ENCODE measurements at regions not wholly inside any gene's neighbourhood (a gene's known extent, or its start where the extent isn't known, plus 50 kb on each side); places are given as distances from the start of the nearest gene placed in this dataset.
A peak's percentile ranks its signal among the peaks of the same experiment; 100 is the strongest.

DNA sequence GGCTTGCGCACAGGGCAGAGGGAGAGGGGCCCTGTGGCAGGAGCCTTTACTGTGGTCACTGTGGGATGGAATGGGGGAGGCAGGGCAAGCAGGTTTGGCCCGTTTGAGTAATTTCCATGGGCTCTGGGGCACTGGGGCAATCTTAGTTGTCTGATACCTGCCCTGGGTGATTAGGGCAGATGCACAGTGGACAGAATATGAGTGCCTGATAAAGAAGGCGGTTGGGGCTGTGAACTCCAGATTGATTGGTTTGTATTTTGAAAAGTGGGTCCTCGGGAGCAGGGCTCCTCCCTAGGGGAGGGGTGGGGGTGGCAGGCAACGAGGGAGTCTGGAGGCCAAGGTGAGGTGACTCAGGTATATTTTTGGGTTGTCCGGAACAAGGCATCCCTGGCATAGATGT, 247.5 kb downstream of the NSG2 start:
- no peak for DNase-seq

DNA sequence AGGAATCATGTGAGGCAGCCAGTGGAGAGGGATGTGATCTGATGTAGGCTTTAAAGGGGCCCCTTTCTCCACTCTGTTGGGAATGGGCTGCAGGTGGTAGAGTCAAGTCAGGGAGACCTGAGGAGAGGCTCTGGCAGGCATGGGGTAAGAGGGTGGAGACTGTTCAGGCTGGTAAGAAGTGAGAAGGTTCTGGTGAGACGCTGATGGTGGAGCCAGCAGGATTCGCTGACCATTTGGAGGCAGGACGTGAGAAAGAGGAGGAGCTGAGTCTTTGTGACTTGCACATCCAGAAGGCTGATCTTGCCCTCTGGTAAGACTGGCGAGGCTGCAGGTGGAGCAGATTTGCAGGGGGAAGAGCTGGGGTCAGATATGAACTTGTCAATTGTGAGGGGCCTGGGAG, 248.0 kb downstream of the NSG2 start:
- DNase-seq: no peak

DNA sequence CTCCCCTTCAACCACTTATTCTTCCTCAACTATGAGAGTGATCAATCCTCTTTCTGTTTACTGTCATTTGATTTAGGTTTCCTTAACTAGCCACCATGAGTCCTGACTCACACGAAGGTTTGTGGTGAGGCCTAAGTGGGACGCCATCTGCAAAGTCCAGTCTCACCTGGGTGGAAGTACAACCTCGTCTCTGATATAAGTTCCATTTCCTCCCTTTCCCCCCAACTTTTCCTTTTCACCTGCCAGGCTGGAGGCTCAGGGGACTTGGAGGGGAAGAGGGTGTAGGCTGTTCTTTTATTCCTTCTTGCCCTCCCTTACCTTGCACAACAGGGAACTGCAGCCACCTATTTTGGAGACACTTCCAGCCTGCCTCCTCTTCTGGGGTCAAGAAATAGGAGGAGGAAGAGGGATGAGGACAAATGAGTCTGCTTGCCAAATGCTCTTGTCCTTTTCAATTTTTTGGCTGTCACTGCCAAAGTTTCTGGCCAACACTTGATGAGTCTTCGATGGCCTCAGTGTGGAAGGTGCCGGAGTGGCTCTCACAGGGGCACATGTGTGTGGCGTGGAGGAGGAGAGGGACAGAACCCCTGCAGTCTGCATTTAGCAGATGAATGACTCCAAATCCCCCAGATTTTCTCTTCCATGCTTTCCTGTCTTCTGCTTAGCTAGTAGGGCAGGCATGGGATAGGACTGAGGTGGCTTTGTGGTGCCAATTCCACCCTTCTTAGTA, 249.6 kb downstream of the NSG2 start:
- DNase-seq: no peak

DNA sequence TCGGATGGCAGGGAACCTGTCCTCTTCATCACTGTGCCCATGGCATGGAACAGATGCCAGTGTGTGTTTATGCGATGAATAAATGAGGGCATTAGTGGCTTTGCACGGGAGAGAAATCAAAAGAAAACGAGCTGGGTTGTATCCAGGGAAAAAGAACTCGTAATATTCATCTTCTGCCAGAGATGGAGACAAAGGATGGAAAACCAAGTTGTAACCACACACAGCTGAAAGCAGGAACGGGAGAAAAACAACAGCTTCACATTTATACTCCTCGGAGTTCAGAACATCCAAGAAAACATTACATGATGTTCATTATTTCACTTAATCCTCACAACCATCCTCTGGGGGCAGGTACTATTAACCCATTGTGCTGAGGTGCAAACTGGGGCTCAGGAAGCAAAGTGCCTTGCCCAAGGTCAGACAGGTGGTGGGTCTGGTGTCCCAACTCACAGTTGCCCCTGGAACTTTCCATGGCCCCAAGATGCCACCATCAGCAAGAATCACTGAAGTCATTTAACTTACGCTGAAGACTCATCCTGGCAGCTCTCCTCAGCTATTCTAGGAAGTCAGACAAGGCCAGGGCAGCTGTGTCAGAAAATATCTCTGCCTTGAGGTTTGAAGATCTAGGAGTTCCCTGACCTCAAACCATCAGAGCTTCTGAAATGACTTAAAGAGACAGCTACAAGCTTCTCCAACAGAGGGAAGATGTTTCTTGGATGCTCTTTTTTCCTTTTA, 250.4 kb downstream of the NSG2 start:
- DNase-seq: no peak

DNA sequence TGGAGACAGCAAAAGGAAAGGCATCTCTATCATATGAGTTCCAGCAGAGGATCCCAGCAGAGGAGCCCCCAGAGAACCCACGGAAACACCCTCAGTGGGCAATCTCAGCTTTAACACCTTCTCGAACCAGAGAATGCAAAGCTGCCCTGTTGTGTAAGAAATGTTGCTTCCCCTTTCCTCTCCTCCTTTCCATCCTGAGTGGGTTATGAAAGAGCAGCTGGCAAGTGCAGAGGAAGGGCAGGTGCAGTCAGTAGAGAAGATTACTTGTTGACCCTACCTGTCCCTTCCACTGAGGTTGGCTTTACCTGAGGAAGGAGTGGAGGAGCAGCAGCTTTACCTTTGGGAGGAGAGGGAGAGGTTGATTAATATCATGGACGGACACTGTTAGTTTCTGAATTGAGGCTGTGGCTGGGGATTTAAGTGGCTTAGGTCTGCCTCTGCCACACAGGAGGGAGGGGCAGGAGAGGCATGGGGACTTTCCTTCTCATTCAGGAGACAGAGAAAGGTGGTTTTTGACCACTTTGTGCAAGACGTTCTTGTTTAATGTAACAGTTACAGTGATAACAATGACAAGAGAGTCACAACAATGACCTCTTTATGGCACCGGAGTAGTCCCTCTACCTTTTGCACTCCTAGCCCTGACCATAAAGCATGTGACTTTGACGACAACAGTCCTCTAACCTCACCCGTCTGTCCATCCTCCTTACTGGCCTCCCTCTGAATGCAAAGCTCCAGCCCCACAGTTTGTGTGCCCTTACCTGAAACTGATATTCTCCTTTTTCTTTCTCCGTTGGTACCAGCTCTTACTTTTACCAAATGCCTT, 254.8 kb downstream of the NSG2 start:
- no peak for DNase-seq

DNA sequence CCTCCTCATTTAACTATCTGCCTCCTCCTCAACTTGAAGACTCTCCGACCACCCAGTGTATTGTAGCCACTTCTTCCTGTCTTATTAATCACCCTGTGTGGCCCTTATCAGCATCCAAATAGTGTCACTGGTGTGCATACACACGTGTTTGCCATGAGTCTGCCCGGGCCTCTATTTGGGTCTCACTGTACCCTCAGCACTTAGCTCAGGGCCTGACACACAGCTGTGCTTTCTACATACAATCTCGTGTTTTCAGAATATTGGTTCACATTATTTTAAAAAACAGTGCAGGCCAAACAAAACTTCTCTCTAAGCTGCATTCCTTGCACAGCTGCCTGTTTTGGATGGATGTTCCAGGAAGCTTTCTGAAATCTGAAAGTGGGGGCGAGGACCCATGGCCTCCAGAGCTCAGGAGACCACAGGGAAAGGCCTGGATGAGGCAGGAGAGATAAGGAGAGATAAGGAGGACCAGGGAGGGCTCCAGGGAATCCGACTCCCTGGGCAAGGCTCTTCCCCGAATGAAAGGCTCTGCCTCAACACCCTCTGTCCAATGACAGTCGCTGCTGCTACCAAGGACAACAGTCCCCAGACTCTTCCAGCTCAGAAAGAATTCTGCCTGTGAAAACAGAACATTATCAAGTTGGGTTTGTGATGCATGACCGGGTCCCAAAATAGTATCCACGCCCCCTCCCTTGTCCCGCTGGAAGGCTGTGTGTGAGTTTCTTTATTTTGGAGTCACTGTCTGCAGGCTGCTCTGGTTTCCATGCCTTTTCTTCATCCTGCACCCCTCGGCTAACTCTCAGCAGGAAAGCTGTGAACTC, 255.6 kb downstream of the NSG2 start:
- DNase-seq: no peak

DNA sequence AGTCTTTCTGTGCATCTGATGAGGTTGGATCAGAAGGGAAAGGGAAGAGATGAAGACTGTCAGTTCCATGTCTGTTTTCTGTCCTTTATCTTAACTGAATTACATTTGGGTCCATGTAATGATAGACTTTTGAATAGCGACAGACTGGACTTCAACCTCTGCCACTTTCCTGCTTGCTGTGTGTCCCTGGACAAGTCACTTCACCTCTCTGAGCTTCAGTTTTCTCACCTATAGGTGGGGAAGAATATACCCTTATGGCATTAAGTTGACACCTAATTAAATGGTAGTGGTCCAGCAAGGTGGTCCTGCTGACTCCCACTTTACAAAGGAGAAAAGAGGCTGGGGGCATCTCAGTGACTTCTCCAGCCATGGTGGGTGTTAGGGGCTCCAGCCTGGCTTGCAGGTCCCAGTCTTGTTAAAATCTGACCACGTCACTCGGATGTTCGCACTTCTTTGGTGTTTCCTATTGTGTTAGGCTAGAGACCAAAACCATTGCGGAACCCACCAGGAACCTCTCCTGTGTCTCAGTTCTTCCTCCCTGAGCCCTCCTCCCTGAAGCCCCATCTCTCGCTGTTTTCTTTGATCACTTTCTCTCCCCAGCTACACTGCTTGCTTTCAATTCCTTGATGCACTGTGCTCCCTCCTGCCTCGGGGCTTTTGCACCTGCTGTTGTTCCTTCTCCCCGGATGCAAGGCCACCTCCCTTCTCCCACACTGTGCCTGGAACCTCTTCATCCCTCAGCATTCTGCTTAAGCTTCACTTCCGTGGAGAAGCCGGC, 256.5 kb downstream of the NSG2 start:
- no peak for DNase-seq

DNA sequence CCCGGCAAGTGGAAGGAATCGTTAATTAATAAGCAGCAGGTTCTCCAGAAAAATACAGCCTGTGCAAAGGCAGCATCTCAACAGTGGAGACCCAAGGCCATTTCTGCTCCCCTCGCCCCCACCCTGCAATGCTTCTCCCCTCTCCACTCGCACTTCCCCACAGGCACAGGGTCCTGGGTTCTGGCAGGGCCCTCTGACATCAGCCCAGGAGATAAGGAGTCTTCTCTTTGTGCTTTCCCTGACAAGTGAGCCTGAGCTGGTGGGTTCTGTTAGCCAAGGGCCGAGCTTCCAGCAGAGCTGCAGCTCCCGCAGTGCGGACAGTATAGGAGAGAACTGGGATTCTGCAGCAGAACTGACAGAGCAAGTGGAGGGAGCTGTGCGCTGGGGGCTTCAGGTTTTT, 257.5 kb downstream of the NSG2 start:
- DNase-seq: no peak

DNA sequence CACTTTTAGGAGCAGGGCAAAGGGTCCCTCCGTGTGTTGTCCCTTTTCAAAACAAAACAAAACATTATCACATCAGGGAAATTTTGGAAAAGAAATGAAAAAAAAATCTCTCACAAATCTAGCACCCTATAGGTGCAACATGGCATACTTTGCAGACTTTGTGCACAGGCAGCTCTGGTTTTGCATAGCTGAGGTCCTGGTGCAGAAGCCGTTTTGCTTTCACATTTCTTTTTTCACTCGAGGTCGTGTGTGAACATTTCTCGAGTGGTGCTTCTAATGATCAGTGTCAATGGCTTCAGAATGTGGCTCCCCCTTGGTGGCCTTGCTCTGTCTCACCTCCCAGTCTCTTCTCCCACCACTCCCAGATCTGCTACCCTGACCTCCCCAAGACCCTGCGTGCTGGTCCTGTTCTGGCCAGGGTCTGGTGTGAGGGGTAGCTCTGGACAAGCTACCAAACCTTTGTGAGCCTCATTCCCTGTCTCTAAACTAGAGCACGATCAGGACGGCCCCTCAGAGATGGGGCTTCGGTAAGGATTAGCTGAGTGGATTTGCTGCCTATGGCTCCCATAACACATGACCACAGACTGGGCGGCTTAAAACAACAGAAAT, 258.0 kb downstream of the NSG2 start:
- no peak for DNase-seq

DNA sequence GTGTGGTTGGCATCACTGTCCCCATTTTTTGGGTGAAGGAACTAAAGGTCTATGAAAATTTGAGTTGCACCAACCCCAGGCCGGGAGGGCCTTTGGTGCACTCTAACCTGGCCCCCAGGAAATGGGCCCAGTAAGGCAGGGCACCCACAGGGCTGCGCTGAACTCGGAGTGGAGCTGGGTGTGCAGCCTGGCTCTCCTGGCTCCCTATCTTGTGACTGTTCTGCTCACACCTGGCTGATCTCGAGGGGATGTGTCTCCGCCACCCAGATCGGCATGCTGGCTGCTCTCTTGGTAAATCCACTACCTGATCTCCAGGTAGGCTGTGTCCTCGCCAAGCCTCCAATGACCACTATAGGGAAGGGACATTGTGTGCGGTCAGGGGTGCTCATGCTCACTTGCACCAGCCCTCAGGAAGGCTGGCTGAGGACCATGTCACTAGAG, 259.8 kb downstream of the NSG2 start:
- no peak for DNase-seq

DNA sequence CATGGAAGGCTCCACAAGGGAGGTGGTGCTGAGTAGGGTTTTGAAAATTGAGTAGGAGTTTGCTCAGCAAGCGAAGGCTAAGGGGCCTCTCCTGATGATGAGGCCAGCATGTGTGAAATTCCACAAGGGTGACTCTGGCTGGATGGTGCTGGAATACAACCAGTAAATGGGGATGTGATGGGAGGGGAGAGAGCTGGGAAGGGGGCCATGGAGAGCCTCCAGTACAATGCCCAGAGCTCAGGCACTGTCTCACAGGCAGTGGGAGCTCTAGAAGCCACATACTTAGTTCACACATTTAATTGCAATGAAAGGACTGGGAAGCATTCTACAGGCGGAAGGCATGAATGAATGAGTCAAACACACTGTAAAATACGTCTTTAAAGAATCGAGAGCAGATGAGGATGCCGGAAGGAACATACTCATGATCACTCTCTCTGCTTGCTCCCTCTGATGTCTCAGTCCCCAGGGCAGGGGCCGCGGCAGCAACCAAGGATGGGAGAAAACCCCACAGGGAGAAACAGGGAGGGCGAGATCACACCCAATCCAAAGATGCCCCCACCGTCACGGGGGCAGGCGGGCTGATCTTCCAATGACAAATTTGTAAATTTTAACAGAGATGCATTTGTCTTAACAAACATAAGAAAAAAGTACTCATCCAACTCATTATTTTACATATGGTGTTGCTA, 261.0 kb downstream of the NSG2 start:
- DNase-seq: no peak

DNA sequence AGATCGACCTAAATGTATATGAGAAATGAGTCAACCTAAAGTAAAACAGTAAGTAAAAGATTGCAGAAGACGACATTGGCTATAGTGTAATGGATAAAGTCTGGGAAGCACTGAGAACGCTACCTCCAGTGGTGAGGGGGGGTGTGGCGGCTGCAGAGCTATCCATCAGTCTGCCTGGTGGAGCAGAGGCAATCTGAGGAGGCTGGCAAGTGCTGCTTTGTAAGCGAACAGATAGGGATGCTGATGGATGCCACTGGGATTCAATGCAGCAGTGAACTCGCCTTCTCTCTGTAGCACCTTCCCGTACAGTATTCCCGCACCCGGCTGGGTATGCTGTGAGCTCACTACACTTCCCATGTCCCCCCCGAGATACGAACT, 261.5 kb downstream of the NSG2 start:
- DNase-seq: no peak

DNA sequence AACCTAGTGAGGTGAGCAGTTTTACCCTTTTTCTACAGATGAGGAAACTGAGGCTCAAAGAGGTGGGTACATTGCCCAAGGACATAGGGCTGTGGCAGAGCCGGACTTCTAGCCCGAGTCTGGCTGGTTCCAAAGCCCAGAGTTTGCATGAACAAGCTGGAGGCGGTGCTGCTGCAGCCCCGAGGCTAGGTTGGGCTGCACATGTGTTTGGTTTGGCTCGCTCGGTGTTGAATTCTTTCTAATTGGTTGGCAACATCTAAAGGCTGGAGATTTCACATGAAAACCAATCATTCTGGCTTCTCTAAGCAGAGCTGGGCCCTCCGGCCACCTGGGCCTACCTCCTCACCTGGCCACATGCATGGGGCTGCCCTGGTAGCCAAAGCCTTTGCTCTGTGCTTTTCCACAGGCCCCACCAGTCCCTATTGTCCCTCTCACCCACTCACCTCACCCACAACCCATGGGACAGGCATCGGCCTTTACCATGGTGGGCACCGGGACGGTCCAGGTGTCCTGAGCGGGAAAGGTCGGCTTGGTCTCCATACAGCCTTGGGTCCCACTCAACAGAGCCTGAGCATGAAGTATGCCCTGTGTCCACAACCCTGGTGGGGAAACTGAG, 262.3 kb downstream of the NSG2 start:
- no peak for DNase-seq

DNA sequence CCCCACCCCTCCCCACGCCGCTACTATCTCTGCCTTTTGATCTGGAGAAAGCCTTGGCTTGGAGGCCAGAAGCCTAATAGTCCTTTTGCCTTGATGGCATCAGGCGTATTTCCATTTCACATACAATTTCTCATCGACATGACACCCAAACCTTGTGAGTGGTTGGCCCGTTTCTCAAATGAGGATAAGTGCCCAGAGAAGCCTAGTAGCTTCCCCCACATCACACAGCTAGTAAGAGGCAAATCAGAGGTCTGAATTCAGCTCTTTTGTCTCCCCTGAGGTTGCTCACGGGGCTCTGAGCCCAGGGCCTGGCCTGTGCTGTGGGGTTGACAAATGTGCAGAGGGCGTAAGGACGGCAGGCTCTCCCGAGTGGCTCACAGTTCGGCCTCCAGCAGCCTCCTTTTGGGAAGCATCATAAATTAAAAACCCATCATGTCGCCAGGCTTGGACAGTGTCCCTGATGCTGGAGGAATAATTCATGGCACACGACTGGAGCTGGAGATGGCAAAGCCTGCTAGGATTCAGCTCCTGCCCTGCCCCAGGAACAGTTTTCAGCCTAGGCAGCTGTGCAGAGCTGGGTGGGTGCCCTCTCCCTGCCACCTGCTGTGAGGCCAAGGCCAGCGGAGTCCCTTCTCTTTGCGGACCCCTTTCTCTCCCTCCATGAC, 263.8 kb downstream of the NSG2 start:
- DNase-seq: no peak

DNA sequence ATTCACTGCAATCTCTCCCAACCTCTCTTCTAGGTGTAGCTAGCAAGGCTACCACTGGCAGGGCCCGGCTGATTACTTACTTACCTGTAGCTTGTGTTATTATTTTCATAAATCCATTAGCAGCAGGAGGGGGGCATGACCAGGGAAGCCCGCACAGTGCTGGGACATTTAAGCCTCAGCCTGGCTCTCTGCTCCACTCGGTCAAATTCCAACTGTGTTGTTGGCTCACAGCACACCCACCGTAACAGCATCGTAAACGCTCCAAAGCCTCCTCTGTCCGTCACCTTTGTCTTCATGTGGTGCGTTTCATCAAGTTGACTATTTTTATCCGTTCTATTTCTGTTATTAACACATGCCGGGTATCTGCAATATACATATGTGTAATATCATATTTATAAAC, 264.7 kb downstream of the NSG2 start:
- no peak for DNase-seq

DNA sequence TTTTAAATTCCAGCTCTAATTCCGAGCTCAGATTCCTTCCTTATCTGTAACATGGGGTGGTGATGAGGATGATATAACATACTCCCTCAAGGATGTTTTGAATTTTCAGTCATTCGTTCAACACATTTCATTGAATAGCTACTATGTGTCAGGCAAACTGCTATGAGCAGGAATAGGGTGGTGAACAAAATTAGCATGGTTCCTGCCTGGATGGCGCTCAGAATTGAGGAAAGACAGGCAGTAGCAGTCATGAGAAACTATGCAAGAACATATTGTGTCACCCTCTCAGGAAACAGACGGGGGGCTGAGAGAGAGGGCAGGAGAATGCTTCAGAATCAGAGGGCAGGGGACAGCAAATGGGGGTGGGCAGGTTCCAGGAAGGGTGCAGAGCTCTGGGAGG, 265.2 kb downstream of the NSG2 start:
- no peak for DNase-seq

DNA sequence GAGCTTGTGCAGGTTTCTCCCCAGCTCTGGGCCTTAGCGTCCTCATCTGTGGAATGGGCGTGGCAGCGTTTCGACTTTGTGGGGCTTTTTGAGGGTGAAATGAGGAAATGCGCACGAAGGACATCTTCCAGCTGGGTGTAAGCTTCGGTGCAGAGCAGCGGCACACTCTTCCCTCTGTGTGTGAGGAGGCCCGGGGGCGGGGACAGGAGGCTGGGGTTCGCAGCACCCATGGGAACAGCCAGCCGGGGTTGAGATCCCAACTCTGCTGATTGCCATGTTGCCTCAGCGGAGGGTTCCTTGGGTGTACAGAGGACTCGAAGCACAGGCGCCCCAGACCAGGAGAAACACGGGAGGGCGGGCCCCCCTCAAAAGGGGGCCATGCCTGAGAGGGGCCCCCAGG, 265.6 kb downstream of the NSG2 start:
- DNase-seq: no peak

DNA sequence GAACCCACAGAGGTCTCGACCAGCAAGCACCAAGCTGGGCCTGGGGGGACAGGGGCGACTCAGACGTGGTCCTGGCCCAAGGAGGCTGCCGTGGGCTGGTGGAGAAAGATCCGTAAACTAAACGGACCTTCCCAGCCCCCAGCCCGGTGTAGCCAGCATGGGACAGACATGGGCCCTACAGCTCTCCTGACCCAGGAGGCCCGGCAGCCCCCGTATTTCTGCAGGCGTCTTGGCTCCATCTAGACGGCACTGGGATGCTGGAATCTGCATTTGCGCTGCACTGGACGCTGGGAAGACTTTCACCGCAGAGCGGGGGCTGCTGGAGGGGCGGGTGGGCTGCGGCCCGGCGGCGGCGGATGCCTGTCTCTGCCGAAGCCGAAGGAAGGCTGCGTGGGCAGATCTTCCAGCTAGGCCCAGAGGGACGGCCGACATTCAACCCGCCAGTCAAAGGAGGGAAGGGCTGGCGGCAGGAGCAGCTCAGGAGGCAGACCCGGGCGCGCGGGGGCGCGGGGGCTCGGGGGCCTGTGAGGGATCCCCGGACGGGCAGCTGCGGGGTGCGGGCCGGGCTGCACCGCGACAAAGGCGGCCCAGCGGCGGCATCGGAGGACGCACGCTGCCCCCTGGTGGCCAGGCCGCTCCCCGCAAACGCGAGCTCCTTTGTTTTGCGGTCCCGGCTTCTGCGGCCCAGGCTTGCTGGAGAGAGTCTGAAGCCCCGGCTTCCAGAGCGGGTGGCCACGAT, 266.2 kb downstream of the NSG2 start:
- peak; percentile 66 to 90 (median 75) for DNase-seq

DNA sequence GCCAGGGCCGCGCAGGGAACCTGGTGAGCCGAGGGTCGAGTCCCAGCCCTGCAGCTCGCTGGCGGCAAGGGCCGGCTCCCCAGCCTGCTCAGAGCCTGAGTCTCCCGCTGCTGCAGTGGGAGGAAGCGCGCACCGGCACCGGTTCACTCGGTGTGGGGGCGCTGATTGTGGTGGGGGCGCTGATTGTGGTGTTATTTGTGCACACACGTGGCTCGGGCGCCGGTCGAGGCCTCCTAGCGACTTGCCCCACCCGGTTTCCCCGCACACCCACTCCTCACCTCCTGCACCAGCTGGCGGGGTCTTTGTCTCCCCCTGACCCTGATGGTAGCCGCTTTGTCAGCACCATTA, 266.7 kb downstream of the NSG2 start:
- no peak for DNase-seq

All from suppressor macrophage treated with lipopolysaccharide for 1 hour (primary cell).